ENCODE measurements at regions not wholly inside any gene's neighbourhood (a gene's known extent, or its start where the extent isn't known, plus 50 kb on each side); places are given as distances from the start of the nearest gene placed in this dataset.

- Mint-ChIP-seq H3K4me3 (ENCODE audit: low read depth) (no peak overlapping the region), H3K9me3 (ENCODE audit: low read depth) (peaks cover 4% of the 10 kb centered on the region), H3K27ac (no peak overlapping the region), H3K4me1 (ENCODE audit: low read depth) (peaks cover 9% of the 10 kb centered on the region), H3K27me3 (peaks cover 17% of the 10 kb centered on the region), H3K36me3 (ENCODE audit: insufficient read depth) (no peaks in the 10 kb centered on the region)
- DNase-seq (ENCODE audit: low spot score, unreplicated experiment): no peak
- no peak for TF ChIP-seq CTCF (IDR thresholded peaks at IDR 0.05; ENCODE audit: unreplicated experiment)
Measured at GRCh38 chr2:147511491-147511948, 333.3 kb upstream of the ACVR2A start.

GRCh38 chr2:147509821-147510220, 335.0 kb upstream of the ACVR2A start:
- Mint-ChIP-seq H3K27ac (no peak overlapping the region), H3K9me3 (ENCODE audit: low read depth) (peaks cover 3% of the 10 kb centered on the region), H3K4me3 (ENCODE audit: low read depth) (no peak overlapping the region), H3K36me3 (ENCODE audit: insufficient read depth) (no peaks in the 10 kb centered on the region), H3K27me3 (peaks cover 21% of the 10 kb centered on the region), H3K4me1 (ENCODE audit: low read depth) (peaks cover 4% of the 10 kb centered on the region)
- DNase-seq (ENCODE audit: low spot score, unreplicated experiment): no peak
- no peak for TF ChIP-seq CTCF (IDR thresholded peaks at IDR 0.05; ENCODE audit: unreplicated experiment)

- Mint-ChIP-seq H3K4me3 (ENCODE audit: low read depth) (no peak overlapping the region), H3K9me3 (ENCODE audit: low read depth) (peaks cover 3% of the 10 kb centered on the region), H3K27me3 (peaks cover 40% of the 10 kb centered on the region), H3K36me3 (ENCODE audit: insufficient read depth) (no peaks in the 10 kb centered on the region), H3K27ac (no peak overlapping the region), H3K4me1 (ENCODE audit: low read depth) (peaks cover 2% of the 10 kb centered on the region)
- DNase-seq (ENCODE audit: low spot score, unreplicated experiment): no peak
- no peak for TF ChIP-seq CTCF (IDR thresholded peaks at IDR 0.05; ENCODE audit: unreplicated experiment)
Measured at GRCh38 chr2:147506889-147507288, 337.9 kb upstream of the ACVR2A start.

- no peak for TF ChIP-seq CTCF (IDR thresholded peaks at IDR 0.05; ENCODE audit: unreplicated experiment)
- H3K4me3 Mint-ChIP-seq (ENCODE audit: low read depth): no peak overlapping the region
- H3K27me3 Mint-ChIP-seq: peaks cover 56% of the 10 kb centered on the region
- no peak for DNase-seq (ENCODE audit: low spot score, unreplicated experiment)
- peaks cover 10% of the 10 kb centered on the region for H3K4me1 Mint-ChIP-seq (ENCODE audit: low read depth)
- H3K27ac Mint-ChIP-seq: no peak overlapping the region
- H3K36me3 Mint-ChIP-seq (ENCODE audit: insufficient read depth): no peaks in the 10 kb centered on the region
- peaks cover 2% of the 10 kb centered on the region for H3K9me3 Mint-ChIP-seq (ENCODE audit: low read depth)
Measured at GRCh38 chr2:147502711-147503290, 342.0 kb upstream of the ACVR2A start.

- no peak for TF ChIP-seq CTCF (IDR thresholded peaks at IDR 0.05; ENCODE audit: unreplicated experiment)
- Mint-ChIP-seq H3K4me1 (ENCODE audit: low read depth) (peaks cover 10% of the 10 kb centered on the region), H3K27ac (no peak overlapping the region), H3K27me3 (peaks cover 62% of the 10 kb centered on the region), H3K36me3 (ENCODE audit: insufficient read depth) (no peaks in the 10 kb centered on the region), H3K9me3 (ENCODE audit: low read depth) (no peaks in the 10 kb centered on the region), H3K4me3 (ENCODE audit: low read depth) (no peak overlapping the region)
- DNase-seq (ENCODE audit: low spot score, unreplicated experiment): no peak
Measured at GRCh38 chr2:147501968-147502367, 342.9 kb upstream of the ACVR2A start.

Measured in progenitor cell of endocrine pancreas (in vitro differentiated cells).